ENCODE measurements at regions not wholly inside any gene's neighbourhood (a gene's known extent, or its start where the extent isn't known, plus 50 kb on each side); places are given as distances from the start of the nearest gene placed in this dataset.

GRCh38 chr6:95949985-95950384, 65.8 kb upstream of the FUT9 start:
- TF ChIP-seq EZH2 (IDR thresholded peaks at IDR 0.05; ENCODE audit: low read depth, unreplicated experiment) (no peak), CTCF (conservative IDR thresholded peaks at IDR 0.05; ENCODE audit: low read depth in 2 of 2) (no peak), REST (IDR thresholded peaks at IDR 0.05; ENCODE audit: unreplicated experiment) (no peak), POLR2AphosphoS5 (IDR thresholded peaks at IDR 0.05; ENCODE audit: low read depth) (no peak), EZH2phosphoT487 (IDR thresholded peaks at IDR 0.05; ENCODE audit: unreplicated experiment) (no peak), STAT1 (IDR thresholded peaks at IDR 0.05; ENCODE audit: unreplicated experiment) (no peak), CREB1 (CRISPR knock-in tag; IDR thresholded peaks at IDR 0.05; ENCODE audit: low read depth) (no peak), ZNF114 (CRISPR knock-in tag; IDR thresholded peaks at IDR 0.05) (no peak), ETS1 (IDR thresholded peaks at IDR 0.05) (no peak), JUNB (IDR thresholded peaks at IDR 0.05; ENCODE audit: unreplicated experiment) (no peak), ZNF331 (CRISPR knock-in tag; IDR thresholded peaks at IDR 0.05; ENCODE audit: low read depth) (no peak), ZNF462 (CRISPR knock-in tag; IDR thresholded peaks at IDR 0.05) (no peak)
